ENCODE measurements at regions not wholly inside any gene's neighbourhood (a gene's known extent, or its start where the extent isn't known, plus 50 kb on each side); places are given as distances from the start of the nearest gene placed in this dataset.

GRCh38 chr1:184218458-184219075 is 167.0 kb downstream of the TSEN15 start:
- no peak for DNase-seq (ENCODE audit: low read depth in 2 of 2)

GRCh38 chr1:184219414-184219813 is 167.4 kb upstream of the C1orf21 start:
- DNase-seq (ENCODE audit: low read depth in 2 of 2), result no peak

- DNase-seq (ENCODE audit: low read depth in 2 of 2), result no peak
Observed at GRCh38 chr1:184219883-184220282, 166.9 kb upstream of the C1orf21 start.

- no peak for DNase-seq (ENCODE audit: low read depth in 2 of 2)
Observed at GRCh38 chr1:184221087-184221486, 165.7 kb upstream of the C1orf21 start.

DNA sequence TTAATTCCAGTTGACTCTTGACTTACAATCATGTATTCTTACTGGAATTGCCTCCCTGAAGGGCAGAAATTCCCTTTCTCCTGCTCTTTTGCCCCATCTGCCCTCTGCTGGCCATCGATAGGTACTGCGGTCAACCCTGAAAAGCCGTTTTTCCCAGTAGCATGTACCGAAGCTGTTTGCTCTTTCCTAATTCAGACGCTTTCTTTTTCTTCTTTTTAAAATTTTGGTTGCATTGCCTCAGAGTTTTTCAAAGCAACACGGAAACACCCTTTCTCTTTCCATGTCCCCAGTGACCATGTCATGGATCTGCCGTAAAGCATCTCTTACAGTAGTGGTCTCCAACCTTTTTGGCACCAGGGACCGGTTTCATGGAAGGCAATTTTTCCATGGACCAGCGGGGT is 164.2 kb upstream of the C1orf21 start:
- peak; percentile 38 to 50 for DNase-seq (ENCODE audit: low read depth in 2 of 2)

GRCh38 chr1:184223216-184223615 is 163.6 kb upstream of the C1orf21 start:
- DNase-seq (ENCODE audit: low read depth in 2 of 2), result no peak

DNA sequence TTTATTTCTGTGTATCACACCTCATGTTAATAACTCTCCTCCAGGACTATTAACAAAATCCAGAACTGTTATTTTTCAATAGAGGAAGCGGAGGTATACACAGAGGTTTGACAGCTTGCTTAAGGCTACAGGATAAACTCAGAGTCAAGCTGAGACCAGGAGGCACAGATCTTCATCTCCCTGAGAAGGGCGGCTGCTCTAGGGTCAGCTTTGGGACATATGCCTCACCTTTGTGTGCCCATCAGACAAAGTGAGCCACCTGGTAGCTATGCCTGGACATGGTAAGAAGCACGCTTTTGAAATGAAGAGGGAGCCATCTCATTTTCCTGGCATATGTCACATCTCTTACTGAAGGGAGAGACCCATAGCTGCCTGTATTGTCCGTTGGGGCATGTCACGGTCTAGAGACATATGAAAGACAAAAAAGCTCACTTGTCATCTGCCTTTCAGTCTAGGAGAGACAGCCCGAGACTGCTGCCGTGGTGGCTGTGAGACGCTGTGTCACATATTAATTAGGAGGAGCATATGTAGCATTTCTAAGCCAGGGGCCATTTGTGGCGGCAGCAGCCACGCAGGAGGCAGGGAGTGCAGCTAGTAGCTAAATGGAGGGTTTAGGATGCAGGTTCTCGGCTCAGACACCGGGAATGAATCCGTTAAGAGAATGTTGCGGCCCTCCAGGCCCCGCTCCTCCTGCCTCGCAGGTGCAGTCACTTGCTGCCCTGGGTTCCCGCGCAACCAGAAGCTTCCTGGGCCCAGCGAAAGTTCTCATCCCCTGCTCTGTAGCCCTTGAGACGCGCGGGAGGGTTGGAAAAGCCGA is 161.3 kb upstream of the C1orf21 start:
- no peak for DNase-seq (ENCODE audit: low read depth in 2 of 2)

DNA sequence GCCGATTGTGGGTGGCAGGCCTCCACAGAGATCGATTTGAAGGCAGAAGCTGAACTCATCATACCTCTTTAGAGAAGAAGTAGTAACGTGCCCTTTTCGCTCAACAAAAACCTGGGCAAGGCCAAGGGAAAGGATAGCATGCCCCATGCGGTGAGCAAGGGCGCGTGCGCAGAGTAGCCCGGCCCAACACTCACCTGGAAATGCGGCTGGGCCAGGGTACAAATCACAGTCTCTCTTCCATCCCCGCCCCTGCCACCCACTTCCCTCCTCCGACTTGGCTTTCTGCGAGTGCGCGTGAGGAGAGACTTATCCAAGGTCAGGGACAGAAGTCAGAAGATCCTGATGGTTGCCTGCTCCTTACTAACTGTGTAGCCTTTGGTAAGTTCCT is 160.7 kb upstream of the C1orf21 start:
- DNase-seq (ENCODE audit: low read depth in 2 of 2), result no peak

- DNase-seq (ENCODE audit: low read depth in 2 of 2), result no peak
Observed at GRCh38 chr1:184228558-184228957, 158.3 kb upstream of the C1orf21 start.

DNA sequence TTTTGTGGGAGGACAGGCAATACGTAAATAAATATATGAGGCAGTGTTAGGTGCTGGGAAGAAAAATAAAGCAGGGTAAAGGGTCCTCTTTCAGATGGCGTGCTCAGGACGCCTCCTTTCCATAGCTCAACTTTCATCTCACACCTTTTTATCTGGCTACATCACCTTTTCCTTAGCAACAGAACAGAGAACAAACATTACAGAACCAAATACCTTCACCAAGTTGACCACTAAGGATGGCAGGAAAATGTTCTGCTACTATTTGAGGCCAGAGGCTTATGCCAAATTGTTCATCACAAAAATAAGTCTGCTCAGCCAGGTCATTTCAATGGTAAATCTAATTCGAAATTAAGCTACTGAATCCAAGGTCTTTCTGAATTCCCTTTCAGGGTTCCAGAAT is 149.2 kb upstream of the C1orf21 start:
- no peak for DNase-seq (ENCODE audit: low read depth in 2 of 2)

DNA sequence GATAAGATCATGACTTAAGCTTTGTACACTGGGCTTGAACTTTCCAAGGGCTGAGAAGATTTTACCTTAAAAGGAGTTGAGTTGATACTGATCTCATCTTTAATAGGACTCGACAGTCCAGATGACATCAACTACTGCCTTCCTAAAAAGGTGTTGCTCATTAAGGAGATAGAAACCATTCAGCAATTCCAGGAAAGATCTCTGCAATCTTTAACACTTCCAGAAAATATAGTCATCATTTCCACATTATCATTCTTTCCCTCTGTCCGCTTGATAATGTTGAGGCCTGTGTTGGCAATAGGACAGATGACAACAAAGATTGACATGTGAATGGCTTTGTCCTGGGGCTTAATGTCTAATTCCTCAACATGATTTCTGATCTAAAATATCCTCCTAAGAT is 145.4 kb upstream of the C1orf21 start:
- DNase-seq (ENCODE audit: low read depth in 2 of 2), result no peak

DNA sequence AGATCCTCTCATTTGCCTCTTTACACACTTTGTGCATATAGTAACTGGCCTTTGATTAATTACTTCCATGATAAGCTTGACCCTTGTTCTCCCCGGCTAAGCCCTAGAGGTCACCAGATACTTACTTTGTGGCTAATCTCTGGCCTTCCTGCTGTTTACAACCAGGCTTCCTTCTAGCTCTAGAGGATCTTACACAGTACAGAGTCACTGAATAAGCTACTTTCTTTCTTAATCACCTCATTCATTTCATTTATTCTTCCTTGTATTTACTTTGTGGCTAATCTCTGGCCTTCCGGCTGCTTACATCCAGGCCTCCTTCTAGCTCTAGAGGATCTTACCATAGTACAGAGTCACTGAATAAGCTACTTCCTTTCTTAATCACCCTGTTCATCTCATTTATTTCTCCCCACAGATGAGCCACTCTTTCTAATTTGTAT is 144.3 kb upstream of the C1orf21 start:
- peak in 1 of 2 donors; percentile 36 for DNase-seq (ENCODE audit: low read depth in 2 of 2)

DNA sequence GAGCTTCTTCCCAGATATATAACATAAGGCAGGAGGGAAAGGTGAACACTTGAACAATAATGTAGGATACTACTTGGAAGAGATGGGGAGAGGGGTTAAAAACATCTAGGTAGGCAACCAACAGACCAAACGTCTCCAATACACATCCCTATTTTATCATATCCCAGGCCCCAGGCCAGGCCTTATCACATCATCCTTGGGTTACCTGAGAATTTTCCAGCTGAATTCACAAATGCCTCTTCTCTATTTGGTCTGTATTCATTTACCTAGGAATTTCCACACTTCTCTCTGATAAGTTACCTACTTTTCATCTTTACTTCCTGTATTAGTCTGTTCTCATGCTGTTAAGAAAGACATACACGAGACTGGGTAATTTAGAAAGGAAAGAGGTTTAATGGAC is 141.9 kb upstream of the C1orf21 start:
- DNase-seq (ENCODE audit: low read depth in 2 of 2), result no peak

DNA sequence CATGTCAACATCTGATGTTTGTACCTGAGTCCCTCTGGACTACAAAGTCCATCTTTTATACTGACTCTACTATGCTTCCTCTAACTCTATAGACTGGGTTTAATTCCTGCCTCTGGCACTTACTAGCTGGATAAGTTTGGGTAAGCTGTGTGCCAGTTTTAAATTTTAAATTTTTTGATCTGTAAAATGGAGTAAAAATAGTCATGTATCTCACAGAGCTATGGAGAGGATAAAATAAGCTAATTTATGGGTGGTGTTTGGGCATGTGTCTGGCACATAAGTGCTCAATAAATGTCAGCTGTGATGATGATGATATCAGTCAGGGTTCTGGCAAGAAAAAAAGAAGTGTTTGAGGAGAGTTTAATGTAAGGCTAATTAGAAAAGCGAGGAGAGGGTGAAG is 139.2 kb upstream of the C1orf21 start:
- DNase-seq (ENCODE audit: low read depth in 2 of 2), result no peak

DNA sequence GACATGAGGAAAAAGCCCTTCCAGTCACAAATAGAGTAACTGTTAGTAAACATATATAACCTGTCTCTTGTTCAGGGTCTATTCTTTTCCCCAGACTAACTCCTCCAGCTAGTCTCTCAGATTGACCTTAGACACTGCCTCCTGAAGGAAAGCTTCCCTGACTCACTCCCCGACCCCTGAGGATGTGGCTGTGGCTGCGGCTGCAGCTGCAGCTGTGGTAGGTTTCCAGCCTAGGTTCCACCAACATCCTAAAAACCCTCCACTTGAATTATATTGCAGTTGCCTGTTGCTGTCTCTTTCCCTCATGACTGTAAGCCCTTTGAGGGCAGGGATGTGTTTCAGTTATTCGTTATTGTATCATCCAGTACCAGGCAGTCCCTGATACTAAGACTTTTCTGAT is 132.9 kb upstream of the C1orf21 start:
- DNase-seq (ENCODE audit: low read depth in 2 of 2), result no peak

DNA sequence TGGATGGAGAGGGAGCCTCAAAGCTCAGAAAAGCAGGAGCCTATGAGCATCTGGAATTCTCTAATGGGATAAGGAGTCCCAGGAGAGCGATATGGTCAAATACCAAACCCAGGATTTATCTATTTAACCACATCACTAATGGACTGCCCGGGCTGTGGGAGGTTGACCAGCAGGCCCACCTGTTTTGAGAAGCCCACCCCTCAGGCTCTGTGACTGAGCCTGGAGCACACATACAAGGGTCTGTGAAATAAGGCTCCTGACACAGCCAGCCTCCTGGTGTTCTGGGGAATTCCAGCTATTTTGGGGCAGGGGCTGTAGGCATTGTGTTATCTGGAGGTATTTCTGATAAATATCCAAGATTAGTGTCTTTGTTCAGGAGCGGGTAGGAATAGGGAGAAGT is 132.0 kb upstream of the C1orf21 start:
- no peak for DNase-seq (ENCODE audit: low read depth in 2 of 2)

GRCh38 chr1:184255560-184255959 is 131.3 kb upstream of the C1orf21 start:
- peak in 1 of 2 donors; percentile 45 for DNase-seq (ENCODE audit: low read depth in 2 of 2)

- no peak for DNase-seq (ENCODE audit: low read depth in 2 of 2)
Observed at GRCh38 chr1:184257873-184258272, 129.0 kb upstream of the C1orf21 start.

DNA sequence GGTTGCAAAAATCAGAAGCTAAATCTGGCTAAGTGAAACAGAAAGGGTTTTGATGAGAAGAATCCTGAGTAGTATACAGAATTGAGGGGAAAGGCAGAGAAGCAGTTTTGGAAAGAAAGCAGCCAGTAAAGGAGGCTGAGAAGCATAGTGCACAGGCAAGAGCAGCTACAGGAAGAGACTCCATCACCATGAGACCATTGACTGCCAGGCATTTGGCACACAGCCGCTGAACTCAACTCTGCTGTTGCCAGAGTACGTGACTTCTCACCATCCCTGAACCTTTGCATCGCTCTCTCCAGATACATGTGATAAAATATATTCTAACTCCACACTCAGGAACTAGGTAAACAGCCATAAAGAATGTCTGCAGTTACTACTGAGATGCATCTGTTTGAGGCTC is 128.3 kb upstream of the C1orf21 start:
- peak in 1 of 2 donors; percentile 19 for DNase-seq (ENCODE audit: low read depth in 2 of 2)

- peak in 1 of 2 donors; percentile 24 for DNase-seq (ENCODE audit: low read depth in 2 of 2)
Observed at GRCh38 chr1:184260382-184260781, 126.4 kb upstream of the C1orf21 start.

GRCh38 chr1:184262109-184262508 is 124.7 kb upstream of the C1orf21 start:
- DNase-seq (ENCODE audit: low read depth in 2 of 2), result no peak

GRCh38 chr1:184267747-184268146 is 119.1 kb upstream of the C1orf21 start:
- no peak for DNase-seq (ENCODE audit: low read depth in 2 of 2)

DNA sequence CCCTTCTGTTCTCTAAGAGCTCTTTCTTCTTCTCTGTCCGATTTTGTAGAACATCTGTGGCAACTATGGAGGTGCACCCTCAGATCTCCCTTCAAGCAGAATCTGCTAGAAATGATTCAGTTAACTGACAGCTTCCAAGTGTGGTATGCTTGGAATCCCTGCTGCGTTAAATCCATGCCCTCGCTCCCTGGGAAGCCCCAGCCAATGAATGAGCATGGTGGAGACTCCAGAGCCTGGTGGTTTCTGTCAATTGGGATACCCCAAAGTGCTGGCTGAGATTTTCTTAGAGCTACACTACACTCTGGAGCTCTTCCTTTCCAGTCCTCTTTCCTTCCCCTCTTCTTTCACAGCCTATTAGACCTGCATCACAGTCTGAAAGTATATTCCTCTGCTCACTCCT is 116.3 kb upstream of the C1orf21 start:
- no peak for DNase-seq (ENCODE audit: low read depth in 2 of 2)
